NCI-H128 (cell line): ENCODE measurements at regions not wholly inside any gene's neighbourhood (a gene's known extent, or its start where the extent isn't known, plus 50 kb on each side); places are given as distances from the start of the nearest gene placed in this dataset.

Source experiments
- DNase-seq: peaks from one replicate; lab custom pipeline; 2025; ENCODE audit not compliant: unreplicated experiment; lab: John Stamatoyannopoulos, UW

DNA sequence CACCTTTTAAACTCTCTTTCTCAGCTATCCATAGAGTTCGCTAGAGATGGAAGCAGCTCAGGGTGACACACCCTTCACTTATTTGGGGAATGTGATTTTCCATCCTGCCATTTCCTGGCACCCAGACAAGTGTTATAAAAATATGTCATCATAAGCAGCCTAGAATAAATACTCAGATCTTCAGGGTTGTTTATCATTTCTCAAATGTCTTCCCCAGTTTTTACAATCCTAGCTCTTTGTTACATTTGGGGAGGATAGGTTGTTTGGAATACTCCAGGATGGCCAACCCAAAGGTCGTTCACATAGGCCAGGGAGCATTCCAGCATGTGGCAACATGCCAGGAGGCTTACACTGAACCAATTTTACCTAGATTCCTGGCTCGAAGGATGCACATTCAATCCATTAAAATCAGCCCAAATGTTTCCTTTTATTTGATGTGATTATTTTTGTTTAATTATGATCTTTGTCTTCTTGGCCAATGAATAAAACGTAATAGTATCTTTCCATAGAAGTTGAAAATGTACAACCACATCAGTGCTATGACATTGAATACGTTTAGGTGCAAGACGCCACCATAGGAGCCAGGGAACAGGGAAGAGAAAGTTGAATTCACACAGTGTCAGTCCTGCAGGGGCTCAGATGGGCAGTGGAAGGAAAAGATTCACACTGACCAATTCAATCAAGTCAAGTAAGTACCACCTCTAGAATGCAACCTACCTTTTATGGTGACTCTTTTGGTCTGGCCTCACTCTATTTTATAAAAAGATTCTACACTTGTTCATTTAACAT is 537.7 kb upstream of the MDFIC2 start:
- DNase-seq = no peak

DNA sequence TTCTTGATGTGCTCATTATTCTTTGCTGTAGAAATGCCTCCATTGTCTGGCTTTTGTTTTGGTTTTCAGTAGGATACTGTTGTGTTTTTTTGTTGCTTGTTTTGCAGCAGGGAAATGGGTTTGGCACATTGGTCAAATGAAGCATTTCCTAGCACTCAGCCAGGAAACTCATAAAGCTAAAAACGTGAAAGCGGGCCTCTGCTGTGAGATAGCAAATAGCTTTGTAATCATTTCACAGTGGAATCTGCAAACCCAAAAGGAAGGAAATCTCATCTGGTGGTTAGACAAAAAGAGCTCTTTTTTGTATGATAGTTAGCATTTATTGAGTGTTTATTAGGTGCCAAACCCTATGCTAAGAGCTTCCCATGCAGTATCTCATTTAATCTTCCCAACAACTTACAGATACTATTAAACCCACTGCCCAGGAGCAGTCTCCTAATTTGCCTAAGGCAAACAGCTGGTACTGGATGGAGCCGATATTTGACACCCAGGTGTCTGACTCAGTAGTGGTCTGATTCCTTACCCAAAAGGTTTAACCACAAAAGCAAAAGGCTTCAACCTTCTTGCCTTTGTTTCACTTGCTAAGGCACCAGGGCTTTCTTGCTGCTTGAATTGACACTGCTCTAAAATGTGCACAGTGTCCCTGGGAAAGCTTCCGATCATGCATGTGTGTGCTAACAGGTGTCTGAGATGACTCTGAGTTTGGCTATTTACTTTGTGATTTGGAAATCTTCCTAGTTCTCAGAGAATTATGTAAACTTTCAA is 527.9 kb upstream of the MDFIC2 start:
- DNase-seq = no peak

DNA sequence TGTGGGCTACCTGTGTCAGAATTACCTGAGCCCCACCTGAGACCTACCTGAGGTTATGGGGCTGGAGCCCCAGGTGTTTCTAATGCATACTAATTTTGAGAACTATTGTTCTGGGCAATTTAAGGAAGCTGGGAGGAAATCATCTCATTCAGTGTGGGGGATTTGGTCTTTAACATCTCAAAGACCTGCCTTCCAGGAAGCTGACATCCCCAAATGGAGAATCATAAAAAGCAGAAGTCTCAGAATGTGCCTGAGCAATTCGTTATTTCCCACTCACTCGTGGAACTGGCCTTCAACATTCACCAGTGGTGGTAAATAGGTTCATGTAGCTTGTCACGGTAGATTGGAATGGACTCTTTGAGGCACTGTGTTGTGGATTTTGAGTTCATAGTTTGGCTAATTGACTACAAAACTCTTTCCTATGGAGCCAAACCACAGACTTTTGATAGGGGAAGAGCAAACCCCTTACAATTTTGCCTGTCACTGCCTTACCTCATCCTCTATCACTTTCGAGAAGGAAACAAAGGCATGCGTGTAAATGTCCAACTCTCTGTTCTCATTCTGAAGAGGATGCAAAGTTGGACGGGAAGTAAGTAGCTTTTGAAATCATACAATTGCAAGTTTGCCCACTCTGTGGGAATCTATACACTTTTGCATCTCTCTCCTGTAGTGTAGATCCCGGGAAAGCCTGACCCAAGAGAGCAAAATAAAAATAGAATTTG is 521.0 kb upstream of the MDFIC2 start:
- no peak for DNase-seq

DNA sequence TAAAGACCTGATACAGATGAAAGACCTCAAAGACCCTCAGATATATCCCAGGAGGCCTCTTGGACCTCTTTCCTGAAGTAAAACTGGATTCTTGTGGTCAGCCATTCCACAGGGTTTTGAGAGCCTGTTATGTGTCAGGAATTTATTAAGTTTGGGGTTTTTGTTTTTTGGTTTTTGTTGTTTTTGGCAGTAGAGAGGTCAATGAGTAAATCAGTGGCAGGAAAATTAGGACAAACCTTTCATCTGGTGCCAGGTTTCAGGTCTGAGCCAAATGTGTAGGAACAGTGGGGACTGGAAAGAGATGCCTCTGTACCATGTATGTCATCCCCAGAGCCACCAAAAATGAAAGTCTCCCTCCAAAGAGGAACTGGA is 520.4 kb upstream of the MDFIC2 start:
- no peak for DNase-seq

DNA sequence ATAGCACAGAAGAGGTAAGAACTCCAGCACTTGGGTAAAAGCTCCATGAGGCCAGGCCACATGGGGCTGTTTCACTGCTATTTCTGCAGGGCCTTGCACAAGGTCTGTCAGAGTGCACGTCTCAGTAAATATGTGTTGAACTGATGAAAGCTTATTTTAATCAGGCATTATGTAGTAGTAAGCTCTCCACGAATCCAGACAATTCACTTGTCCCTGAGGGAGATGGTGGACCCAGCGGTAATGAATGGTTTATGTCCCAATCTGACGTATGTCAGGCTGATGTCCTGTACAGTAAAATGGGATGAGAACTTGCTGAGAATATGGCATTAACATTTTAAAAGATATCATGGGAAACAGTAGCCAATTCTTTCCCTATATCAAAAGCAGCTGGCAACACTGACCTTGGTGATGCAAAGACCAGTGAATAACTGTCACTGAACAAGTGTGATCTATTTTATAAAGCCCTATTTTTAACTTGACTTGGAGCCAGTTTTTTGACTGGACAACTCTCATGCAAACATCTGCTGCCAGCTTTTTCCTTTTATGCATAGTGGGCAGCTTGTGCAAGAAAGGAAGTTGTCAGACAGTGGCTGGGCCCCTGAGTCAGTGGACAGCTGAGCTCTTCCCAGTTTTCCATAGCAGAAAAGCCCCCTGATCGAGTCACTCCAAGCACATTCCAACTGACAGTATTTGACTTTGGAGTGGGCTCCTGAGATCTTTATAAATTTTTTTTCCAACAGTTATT is 519.8 kb upstream of the MDFIC2 start:
- no peak for DNase-seq

DNA sequence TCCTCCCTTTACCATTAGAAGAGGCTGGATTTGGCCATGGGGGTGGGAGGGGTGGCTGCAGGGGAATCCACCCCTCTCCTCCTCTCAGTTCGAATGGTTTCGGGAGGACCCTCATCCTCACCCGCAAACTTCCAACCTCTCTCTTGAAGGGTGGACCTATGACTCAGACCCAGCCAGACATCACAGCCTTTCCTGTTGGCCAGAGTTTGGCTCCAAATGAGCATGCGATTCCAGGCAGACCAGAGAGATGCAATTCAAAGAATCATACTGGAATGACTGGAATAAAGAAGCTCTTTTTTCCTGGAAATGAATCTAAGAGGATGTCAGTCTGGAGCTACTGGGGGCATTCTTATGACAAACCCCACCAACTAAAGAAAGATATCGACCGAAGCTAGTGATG is 516.7 kb upstream of the MDFIC2 start:
- DNase-seq = no peak

DNA sequence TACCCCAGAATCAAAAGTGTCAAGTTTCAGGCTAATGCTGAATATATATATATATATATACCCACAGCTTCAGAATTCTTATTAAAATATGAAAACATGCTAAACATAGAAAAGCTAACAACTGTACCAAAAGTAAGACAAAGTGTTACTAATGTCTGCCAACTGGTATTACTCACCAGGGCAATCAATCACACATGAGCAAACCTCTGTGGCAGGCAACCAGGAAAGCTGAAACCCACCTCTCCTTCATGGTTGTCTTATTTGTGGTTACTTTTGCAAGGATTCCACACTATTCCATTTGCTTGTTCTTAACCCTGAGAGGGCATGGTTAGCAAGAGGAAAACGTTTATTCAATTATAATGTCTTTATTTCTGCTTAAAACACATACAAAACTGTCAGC is 512.3 kb upstream of the MDFIC2 start:
- no peak for DNase-seq

DNA sequence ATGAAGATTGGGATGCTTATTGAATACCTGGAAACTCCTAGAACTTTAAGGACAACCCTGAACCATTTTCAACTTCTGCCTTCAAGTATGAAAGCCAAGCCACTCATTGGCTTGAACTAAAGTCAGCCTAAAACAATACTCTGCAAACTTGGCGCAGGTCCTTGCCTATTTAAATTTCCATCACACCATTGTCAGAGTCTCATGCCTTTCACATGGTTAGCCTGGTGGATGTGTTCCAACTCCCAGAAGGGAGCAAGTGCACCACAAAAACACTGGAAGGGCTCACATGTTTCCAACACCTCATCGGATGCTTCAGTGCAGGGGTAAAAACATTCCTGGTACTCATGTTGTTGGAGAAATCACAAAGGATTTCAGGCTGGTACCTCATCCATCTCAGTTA is 511.6 kb upstream of the MDFIC2 start:
- DNase-seq = no peak

DNA sequence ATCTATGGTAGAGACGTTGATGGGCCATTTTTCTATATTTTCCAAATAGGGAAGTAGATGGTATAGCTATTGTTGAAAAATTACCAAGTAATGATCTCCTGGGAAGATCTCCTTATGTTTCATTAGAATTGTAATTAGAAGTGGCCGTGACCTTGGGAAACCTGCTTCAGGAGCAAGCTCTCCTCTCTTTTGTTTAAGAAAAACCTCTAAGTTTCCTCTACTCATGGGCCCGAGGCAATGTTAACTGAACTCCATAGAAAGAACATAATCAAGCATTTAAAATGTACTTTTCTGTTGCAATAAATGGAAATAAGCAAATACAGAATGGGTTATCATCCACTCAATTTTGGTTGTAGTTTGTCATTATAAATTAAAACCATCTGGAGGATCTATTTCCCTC is 511.2 kb upstream of the MDFIC2 start:
- DNase-seq = no peak

DNA sequence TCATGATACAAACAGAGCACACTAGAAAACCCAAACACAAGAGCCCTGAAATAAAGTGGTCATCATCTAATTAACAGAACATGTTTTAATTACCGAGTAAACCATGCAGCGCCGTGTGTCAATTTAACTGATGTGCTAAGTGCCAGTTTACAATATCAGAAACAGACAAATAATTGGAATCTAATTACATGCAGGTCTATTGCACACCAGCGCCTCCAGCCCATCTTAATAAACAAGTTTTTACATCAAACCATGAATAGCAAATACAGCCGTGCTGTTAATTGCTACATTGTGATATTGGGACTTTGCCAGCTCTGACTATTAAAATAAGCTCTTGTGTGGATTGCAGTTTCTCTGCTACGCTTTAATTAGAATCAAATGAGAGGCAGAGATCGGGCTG is 510.2 kb upstream of the MDFIC2 start:
- DNase-seq = no peak

DNA sequence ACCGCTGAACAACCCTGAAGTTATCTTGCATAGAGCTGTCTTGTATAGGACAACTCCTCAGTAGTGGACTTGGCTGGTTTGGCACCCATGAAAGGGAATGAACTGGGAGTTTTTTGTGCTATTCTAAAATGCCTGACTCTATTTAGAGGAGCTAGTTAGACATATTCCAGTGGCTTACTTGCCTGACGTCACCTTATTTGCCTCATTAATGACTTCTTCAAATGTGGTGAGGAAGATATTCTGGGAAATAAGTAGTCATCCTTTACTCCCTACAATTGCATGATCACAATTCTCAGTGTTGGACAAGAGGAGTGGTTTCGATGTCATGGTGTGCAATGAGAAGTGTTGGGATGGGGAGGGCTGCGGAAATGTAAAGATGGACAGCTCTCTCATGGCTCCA is 509.2 kb upstream of the MDFIC2 start:
- no peak for DNase-seq

DNA sequence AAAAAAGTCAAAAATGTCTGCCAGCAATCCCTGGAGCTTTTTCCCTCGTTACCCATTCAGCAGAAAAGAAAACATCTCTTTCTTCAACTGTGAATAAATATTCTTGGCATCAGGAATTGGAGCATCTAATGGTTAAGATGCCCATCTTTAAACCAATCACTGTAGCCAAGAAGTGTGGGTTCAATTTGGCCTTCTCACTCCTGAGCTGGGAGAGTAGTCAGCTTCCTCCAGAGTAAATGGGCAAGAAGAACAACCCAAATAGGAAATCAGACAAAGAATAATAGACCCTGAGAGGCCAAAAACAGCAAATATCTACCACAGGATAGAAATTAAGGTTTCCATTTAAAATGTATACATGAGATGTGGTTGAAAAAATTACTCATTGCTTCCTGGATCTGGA is 508.0 kb upstream of the MDFIC2 start:
- DNase-seq = no peak

DNA sequence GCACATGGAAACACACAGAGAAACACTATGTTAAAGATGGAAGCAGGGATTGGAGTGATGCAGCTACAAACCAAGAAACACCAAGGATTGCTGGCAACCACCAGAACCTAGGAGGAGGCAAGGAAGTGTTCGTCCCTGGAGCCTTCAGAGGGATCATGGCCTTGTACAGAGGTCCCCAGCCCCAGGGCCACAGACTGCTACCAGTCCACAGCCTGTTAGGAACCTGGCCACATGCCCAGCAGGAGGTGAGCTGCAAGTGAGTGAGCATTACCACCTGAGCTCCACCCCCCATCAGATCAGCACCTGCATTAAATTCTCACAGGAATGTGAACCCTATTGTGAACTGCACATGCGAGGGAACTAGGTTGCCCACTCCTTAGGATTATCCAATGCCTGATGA is 505.7 kb upstream of the MDFIC2 start:
- DNase-seq = no peak

DNA sequence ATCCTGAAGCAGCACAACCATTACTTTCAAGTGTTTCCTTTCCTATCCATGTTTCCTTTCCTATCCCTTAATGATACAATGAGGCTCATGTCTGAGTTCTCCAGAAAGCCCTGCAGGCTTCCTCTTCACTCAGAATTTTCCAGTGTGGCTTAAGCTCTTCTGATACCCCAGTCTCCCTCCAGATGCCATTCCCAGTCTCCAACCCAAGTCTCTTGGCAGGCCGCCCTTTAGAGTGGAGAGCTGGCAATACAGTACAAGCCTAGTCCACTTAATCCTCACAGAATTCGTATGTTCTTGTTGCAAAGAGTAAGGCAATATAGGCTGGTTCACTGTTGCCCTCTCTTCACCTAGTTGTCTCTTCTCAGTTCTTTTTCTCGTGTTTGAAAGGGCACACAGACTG is 503.9 kb upstream of the MDFIC2 start:
- no peak for DNase-seq

DNA sequence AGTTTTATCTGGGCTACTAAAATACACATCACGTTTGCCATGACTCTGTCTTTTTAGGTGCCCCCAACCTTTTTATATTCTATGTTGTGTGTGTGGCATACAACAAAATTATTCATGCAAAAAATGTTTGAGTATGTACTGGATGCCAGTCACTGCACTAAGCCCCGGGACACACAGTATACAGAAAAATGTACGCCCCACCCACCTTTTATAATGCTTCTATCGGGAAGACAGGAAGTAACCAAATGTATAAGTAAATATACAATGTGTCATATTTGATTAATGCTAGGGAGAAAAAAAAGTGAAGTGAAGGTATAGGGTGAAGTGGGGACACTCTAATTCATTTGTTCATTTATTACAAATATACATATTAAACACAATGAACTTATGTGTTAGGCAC is 503.4 kb upstream of the MDFIC2 start:
- no peak for DNase-seq

DNA sequence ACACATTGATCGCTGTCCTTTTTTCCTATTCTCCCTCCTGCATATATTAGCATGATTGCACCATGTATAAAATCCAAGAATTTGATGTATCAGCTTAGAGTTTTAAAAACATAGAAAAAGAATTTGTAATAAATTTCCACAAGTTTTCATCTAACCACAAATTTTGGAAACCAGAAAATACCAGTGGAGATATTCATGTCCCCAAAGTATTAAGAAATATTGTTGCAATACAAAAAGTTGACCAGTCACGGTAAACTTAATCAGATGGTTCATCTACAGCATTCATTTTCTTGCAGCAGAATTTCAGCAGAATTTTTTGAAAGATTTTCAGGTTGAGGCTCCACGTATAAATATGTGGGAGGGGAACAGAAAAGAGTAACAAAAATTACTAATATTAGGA is 500.9 kb upstream of the MDFIC2 start:
- no peak for DNase-seq

DNA sequence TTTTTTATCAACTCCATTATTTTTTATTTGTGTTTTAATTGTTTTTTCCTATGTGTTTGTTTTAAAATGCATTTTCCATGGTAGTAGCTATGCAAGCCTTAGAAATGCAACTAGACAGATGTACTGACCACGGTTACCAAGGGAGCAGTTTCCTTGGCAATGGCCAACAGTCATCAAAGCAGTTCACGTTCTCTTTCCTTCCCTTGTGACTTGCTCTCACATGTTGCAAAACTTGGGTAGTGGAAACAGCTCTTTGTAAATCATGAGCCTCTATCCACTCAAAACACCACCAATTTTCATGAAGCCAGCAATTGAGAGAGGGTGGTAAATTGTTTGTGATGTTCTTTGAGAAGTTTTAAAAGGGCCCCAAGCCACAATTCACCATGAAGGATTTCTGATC is 499.4 kb upstream of the MDFIC2 start:
- no peak for DNase-seq

DNA sequence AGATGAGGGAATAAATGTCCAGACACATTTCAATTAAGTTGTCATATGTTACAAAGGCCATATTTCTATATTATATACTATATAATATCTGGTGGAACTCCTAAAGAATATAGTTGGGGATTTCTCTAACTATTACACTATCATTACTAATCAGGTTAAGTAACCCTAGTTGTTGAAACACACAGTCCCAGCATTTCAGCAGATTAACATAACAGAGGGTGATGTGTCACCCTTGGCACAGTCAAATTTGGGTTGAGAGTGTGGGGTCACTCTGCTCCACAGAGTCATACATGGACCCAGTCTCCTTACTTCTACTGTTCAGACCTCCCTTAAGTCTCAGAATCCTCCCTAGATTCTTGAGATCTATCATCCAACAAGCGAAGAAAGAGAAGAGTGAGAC is 496.4 kb upstream of the MDFIC2 start:
- DNase-seq = no peak

DNA sequence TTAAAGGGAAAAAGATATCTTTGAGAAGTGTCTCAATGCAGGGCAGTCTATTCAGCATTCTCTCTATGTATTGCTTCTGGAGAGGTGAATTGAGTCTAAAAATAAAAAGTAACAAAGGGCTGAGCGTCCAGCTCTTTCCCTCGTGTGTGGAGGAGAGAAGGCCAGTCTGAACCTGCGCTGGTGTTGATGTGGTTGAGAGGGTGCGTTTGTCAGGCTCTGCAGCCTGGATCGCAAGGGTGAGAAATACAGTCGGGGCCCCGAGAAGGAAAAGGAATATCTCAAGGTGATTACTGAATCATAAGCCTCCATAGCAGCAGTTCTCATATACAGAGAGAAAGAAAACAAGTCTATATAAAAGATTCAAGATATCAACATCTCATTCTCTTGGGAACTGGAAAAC is 494.1 kb upstream of the MDFIC2 start:
- DNase-seq = no peak

DNA sequence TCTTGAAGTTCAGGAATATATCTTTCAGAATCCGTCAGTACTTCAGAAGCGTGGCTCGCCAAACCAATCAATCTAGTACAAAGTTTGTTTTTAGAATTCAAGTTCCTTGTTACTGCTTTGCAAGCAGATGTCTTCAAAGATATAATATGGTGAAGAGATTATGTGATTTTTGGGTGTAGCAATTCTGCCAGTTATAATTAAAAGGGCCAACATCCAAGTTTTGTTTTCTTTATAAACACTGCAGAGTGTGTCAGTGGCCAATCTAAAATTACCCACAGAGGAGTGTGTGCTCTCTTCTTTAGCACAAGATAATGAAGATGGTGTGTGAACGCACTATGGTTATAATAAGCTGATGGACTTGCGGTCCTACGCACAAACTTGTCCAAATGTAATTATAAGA is 493.6 kb upstream of the MDFIC2 start:
- no peak for DNase-seq

DNA sequence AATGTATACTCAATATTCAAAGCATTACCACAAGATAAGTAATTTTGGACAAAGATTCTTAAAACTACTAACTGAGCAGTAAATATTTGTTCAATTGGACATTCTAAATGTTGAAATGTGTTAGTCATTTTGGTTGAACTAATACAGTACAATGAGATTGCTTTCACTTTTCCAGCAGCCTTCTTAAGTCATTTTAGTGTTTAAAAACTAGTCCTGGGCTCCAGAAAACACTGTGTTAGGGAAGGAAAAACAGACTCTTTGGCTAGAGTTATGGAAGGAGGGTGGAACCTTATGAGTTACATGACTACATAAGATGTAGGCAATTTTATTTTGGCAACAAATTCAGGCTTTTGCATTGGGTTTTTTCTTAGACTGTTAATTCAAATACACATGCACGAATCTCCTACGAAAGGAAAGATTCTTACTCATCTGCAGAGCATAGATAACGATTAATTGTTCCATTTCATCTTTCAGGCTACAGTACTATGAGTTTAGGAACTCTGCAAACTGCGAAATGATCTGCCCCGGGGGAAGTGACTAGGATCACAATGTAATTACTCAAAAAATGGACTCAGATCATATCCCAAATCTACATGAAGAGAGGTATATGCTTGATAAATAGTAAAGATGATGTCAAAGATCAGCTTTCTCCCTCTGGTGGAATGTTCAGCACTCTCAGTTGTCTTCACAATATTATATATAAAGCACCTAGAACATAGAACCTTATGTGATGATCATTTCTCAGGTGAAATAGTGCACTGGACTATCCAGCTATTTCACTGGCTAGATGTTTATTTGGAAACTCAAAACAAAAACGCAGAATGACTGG is 492.8 kb upstream of the MDFIC2 start:
- DNase-seq = no peak
